ENCODE measurements at regions not wholly inside any gene's neighbourhood (a gene's known extent, or its start where the extent isn't known, plus 50 kb on each side); places are given as distances from the start of the nearest gene placed in this dataset.

DNA sequence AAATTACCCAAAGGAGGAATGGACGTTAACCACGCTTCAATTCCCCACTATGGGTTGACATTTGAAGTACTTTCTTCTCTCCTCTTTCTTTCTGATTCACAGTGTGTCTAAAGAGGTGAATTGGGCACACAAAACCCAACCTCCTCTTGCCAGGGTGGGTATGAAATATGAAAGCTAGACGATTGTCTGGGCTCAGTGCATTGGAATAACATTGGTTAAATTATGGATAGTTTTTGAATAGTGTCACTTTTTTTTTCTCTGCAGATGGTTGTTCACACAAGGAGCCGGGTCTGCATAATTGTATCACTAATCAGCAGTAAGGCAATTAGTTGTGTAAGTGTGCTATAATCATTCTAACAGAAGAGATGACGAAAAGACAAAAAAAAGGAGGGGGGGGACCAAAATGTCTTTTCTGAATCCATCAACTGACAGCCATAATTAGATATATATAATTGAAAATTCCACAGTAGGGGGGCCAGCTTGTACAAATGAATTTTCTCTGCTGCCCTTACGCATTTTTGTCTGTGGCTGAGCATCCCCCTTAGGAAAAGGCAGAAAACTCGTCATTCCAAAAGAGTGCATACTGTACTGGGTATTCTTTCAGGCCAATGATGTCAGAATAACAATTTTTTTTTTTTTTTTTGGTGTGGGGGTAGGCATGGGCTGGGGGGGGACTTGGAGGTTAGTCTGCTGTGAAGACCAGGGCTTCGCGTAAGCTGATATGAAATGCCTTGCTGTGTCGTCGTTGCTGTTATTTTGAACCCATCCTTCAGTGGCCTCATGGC lies 307.5 kb upstream of the SALL1 start:
- intact Hi-C loops (cut with DNase I) = no loop called here
- H3K4me3 ChIP-seq = no peak overlapping the region
- TF ChIP-seq POLR2A (IDR thresholded peaks at IDR 0.05) = no peak
- TF ChIP-seq, protein P1, sequence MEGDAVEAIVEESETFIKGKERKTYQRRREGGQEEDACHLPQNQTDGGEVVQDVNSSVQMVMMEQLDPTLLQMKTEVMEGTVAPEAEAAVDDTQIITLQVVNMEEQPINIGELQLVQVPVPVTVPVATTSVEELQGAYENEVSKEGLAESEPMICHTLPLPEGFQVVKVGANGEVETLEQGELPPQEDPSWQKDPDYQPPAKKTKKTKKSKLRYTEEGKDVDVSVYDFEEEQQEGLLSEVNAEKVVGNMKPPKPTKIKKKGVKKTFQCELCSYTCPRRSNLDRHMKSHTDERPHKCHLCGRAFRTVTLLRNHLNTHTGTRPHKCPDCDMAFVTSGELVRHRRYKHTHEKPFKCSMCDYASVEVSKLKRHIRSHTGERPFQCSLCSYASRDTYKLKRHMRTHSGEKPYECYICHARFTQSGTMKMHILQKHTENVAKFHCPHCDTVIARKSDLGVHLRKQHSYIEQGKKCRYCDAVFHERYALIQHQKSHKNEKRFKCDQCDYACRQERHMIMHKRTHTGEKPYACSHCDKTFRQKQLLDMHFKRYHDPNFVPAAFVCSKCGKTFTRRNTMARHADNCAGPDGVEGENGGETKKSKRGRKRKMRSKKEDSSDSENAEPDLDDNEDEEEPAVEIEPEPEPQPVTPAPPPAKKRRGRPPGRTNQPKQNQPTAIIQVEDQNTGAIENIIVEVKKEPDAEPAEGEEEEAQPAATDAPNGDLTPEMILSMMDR (IDR thresholded peaks at IDR 0.05) = no peak
- TF ChIP-seq POLR2AphosphoS5 (IDR thresholded peaks at IDR 0.05; ENCODE audit: insufficient read depth in 1 of 2, low read depth in 1 of 2) = no peak
- H3K4me1 ChIP-seq = no peaks in the 10 kb centered on the region
- H3K27ac ChIP-seq = no peak overlapping the region
- no peaks in the 10 kb centered on the region for H3K9me3 ChIP-seq
- no peaks in the 10 kb centered on the region for H3K27me3 ChIP-seq
- DNase-seq (ENCODE audit: extremely low spot score in 2 of 2) = no peak
- no peaks in the 10 kb centered on the region for H3K36me3 ChIP-seq

DNA sequence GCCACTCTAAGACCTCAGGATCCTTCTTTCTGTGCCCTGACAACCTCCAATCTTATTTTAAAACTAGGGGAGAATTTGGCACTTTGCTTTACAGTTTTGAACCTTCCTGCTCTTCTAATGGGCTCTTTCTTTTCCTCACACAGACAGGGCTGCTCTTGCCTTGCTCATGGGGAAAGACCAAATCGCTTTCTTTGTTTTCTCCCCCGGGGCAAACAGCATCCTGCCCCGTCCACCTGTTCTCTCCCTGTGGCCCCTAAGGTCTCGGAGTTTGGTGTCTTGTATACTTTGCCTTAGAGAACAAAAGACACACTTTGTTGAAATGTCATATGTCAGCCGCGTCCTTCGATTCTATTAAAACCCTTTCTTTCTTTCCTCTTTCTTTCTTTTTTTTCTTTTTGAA lies 306.7 kb upstream of the SALL1 start:
- DNase-seq (ENCODE audit: extremely low spot score in 2 of 2) = no peak
- intact Hi-C loops (cut with DNase I) = no loop called here
- Histone ChIP-seq H3K4me3 (no peak overlapping the region), H3K9me3 (no peaks in the 10 kb centered on the region), H3K27me3 (no peaks in the 10 kb centered on the region), H3K36me3 (no peaks in the 10 kb centered on the region), H3K4me1 (peaks cover 3% of the 10 kb centered on the region), H3K27ac (no peak overlapping the region)
- TF ChIP-seq, protein P1 (IDR thresholded peaks at IDR 0.05) = no peak
- no peak for TF ChIP-seq POLR2AphosphoS5 (IDR thresholded peaks at IDR 0.05; ENCODE audit: insufficient read depth in 1 of 2, low read depth in 1 of 2)
- no peak for TF ChIP-seq POLR2A (IDR thresholded peaks at IDR 0.05)

DNA sequence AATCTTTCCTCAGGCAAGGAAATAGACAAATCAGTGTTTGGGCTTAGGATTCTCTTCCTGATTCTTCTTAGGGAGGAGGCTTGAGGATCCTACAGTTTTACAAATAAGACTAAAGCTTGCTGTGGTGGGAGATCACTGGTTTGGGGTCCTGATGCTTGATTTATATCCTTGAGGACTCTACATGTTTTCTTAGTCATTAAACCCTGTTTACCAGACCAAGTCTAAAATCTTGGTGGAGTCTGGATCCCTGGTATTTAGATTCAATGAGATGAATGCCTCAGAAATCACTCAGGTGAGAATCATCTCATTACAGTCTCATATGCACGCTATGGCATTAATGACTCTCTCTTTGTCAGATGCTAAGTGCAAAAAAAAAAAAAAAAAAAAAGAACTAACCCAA lies 304.3 kb upstream of the SALL1 start:
- H3K36me3 ChIP-seq = no peaks in the 10 kb centered on the region
- no peaks in the 10 kb centered on the region for H3K27me3 ChIP-seq
- H3K4me1 ChIP-seq = peaks cover 6% of the 10 kb centered on the region
- H3K27ac ChIP-seq = peak overlapping the region; percentile 14
- DNase-seq (ENCODE audit: extremely low spot score in 2 of 2) = no peak
- H3K9me3 ChIP-seq = no peaks in the 10 kb centered on the region
- TF ChIP-seq, protein P1 (IDR thresholded peaks at IDR 0.05) = no peak
- no peak for TF ChIP-seq POLR2A (IDR thresholded peaks at IDR 0.05)
- H3K4me3 ChIP-seq = no peak overlapping the region
- intact Hi-C loops (cut with DNase I) = no loop called here

DNA sequence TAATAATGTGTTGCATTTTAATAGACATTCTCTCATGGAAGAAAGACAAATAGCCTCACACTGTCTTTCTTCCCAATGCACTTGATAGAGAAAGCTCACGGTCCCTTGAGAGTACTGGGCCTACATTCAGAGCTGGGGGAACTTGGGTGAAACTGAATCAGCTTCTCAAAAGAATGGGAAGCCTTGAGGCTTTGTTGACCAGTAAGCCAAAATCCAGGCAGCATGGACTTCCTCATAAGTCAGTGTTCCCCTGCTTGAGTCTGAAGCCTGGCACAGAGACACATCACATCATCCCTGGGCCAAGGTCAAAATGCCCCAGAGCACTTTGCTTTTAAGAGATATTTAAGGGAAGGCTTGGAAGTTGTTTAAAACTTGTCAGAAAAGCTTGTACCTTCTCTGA lies 302.2 kb upstream of the SALL1 start:
- H3K4me3 ChIP-seq = no peak overlapping the region
- H3K4me1 ChIP-seq = peaks cover 27% of the 10 kb centered on the region
- H3K27ac ChIP-seq = peak overlapping the region; percentile 62
- no peaks in the 10 kb centered on the region for H3K9me3 ChIP-seq
- TF ChIP-seq POLR2AphosphoS5 (IDR thresholded peaks at IDR 0.05; ENCODE audit: insufficient read depth in 1 of 2, low read depth in 1 of 2) = peak in 1 of 2 donors; percentile 37
- TF ChIP-seq POLR2A (IDR thresholded peaks at IDR 0.05) = no peak
- TF ChIP-seq, protein P1 (IDR thresholded peaks at IDR 0.05) = no peak
- intact Hi-C loops (cut with DNase I) = no loop called here
- no peaks in the 10 kb centered on the region for H3K27me3 ChIP-seq
- no peak for DNase-seq (ENCODE audit: extremely low spot score in 2 of 2)
- H3K36me3 ChIP-seq = no peaks in the 10 kb centered on the region

DNA sequence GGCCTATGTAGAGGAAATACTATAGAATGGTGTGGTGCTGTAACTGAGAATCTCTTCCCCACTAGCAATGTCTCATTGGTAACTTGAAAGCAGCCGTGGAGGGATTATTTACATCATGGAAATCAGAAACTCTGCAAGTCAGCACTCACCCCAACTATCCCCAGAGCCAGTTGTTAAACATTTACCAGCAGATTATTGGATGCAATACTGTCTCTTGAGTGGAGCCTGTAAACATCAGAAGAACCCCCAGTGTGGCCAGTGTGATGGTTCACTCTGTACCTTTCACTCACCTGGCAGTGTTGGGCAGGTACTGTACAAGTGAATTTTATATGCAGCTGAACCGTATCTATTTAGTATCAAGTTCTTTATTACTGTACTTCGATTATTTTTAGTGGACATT lies 299.8 kb upstream of the SALL1 start:
- intact Hi-C loops (cut with DNase I) = no loop called here
- Histone ChIP-seq H3K36me3 (no peaks in the 10 kb centered on the region), H3K4me1 (peaks cover 28% of the 10 kb centered on the region), H3K27ac (peak overlapping the region; percentile 68), H3K27me3 (no peaks in the 10 kb centered on the region), H3K4me3 (no peak overlapping the region), H3K9me3 (no peaks in the 10 kb centered on the region)
- no peak for DNase-seq (ENCODE audit: extremely low spot score in 2 of 2)
- TF ChIP-seq POLR2A (IDR thresholded peaks at IDR 0.05) (no peak), POLR2AphosphoS5 (IDR thresholded peaks at IDR 0.05; ENCODE audit: insufficient read depth in 1 of 2, low read depth in 1 of 2) (no peak)
- TF ChIP-seq, protein P1 (IDR thresholded peaks at IDR 0.05) = no peak

Data from vagina (tissue), 2 donors.